Stimulated activated CD4-positive, alpha-beta T cell treated with anti-CD3 and anti-CD28 coated beads, Interleukin-15, amount 100 ng/mL, for 24 hours (primary cell): ENCODE measurements at regions not wholly inside any gene's neighbourhood (a gene's known extent, or its start where the extent isn't known, plus 50 kb on each side); places are given as distances from the start of the nearest gene placed in this dataset.

ENCODE experiments used
- DNase-seq: peaks from one replicate; pipeline ENCODE4 v3.0.0-alpha.2; 2020

- peak; percentile 38 for DNase-seq
Measured at GRCh38 chr6:14729129-14729871, 516.6 kb upstream of the JARID2 start.

DNA sequence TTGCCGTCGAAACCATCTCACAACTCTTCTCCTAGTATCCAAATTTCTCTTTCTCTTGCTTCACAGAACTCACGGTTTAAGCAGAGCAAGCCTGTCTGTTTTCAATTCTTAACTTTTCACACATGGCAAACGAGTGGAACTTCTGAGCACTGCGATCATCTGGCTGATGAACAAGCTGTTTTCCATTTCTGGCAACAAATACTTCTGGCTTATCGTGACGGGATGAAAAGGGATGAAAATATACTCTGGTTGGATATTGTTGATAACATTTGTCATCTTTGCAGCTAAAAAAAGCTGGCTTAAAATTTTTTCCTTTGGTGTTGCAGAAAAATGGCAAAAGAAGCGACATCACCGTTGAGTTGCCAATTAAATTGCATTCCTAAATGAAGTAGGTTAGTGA is 515.2 kb upstream of the JARID2 start:
- DNase-seq: no peak

DNA sequence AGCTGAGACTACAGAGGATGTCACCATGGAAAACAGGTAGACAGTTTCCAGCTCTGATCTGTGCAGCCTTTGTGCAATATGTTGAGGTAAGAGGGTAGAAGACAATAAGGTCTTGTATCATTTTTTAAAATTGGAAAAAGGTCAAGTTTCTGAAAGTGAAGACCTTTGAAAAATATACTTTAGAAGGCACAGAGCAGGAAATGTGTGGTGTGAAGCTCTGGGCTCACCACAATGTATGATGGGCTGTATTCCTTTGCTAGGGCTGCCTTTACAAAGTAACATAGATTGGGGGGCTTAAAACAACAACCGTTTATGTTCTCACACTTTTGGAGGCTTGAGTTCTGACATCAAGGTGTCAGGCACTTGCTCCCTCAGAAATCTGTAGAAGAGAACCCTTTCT is 514.3 kb upstream of the JARID2 start:
- no peak for DNase-seq

- DNase-seq: no peak
Measured at GRCh38 chr6:14732226-14732843, 513.5 kb upstream of the JARID2 start.

- DNase-seq: peak; percentile 79
Measured at GRCh38 chr6:14732844-14733757, 512.8 kb upstream of the JARID2 start.

- DNase-seq: no peak
Measured at GRCh38 chr6:14734052-14734415, 511.8 kb upstream of the JARID2 start.

DNA sequence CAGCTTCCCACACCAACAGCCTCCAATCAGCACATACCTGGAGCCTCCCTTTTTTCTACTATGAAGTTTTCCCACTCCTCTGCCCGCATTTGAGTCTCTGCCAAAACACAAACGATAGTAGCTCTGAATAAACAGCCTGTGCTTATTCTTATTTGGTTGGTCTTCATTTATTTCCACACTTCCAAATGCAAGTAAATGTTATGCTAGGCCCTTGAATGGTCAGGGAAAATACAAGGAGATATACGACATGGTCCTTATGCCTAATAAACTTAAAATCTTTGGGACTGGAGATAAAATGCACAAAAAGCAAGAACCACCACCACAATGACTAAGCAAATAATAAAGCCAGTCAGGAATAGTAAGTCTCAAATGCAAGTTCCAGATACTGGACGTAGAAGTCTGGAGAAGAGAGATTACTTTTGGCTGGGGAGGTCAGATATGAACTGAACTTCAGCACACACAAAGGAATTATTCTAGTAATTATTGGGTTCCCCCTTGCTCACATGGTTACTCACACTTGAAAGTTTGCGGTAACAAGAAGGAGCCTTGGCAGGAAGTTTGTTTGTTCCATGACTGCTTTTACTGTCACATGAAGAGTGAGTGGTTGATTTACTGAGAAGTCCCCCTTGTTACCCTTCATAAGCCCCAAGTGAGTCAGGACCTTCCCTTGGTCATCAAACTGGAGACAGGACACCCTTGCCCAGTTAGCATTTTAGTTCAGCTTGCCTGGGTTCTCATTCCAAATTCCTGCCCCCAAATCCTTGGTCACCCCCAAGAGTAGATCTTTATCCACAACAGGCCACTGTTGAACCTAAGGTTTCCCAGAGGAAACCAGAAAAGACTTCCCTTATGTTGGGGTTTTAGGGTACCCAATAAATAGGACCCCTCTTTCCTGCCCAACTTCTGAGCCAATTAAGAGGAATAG is 511.2 kb upstream of the JARID2 start:
- DNase-seq: peak; percentile 59

DNA sequence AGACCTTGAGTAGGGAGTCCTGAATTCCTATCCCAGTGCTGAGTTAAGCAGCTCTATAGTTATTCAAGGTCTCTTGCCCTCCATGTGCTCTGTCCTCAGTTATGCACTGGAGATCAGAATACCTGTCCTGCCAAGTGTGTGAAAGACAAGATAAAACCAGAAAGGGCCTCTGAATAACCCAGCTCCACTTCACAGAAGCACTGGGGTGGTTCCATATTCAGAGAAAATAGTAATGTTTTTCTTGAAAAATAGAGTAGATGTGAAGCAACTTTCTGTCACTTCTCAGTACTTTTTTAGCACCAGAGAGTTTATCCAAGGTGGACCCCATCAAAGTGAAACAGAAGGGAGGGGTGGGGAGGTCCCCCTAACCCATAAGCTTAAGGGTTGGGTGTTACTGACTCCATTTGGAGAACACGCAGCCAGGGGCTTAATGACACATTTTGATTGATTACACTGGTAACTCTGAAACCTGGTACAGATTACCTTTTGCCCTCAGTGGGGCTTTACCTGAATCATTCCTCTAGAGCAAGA is 509.8 kb upstream of the JARID2 start:
- DNase-seq: peak; percentile 60

DNA sequence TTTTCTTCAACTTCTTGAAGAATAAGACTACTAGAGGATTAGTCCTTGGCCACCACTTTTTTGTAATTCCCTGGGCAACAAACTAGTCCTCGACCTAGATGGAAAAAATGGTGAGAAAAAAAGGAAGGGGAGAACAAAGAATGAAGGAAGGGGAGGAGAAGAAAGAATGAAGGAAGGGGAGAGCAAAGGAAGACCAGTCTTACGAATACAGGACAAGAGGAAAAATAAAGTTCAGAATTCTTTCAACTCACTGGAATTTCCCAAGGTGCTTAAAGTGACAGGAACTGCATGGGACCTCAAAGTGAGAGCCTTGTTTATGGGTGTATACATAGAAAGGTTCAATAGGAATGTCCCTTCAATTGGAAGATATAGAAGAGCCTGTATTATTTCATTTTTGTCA is 509.3 kb upstream of the JARID2 start:
- no peak for DNase-seq

GRCh38 chr6:14738497-14738896 is 507.4 kb upstream of the JARID2 start:
- no peak for DNase-seq

GRCh38 chr6:14738933-14739332 is 506.9 kb upstream of the JARID2 start:
- no peak for DNase-seq

- no peak for DNase-seq
Measured at GRCh38 chr6:14739827-14740226, 506.0 kb upstream of the JARID2 start.

GRCh38 chr6:14742171-14742570 is 503.7 kb upstream of the JARID2 start:
- DNase-seq: no peak

- DNase-seq: no peak
Measured at GRCh38 chr6:14742680-14743079, 503.2 kb upstream of the JARID2 start.

DNA sequence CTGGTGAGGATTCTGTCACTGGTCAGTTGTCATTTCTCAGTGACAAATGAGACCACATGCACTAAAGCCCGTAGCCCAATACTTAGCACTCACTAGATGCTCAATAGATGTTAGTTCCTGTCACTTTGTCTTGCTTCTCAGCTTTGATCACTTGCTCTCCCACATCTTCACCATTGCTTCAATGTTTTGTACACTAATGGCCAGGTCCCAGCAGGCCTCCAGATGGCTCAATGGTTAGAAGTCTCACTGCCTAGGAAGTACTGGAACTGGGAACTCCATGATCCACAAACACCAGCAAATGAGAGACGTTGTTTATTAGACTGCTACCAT is 502.8 kb upstream of the JARID2 start:
- peak; percentile 45 for DNase-seq

DNA sequence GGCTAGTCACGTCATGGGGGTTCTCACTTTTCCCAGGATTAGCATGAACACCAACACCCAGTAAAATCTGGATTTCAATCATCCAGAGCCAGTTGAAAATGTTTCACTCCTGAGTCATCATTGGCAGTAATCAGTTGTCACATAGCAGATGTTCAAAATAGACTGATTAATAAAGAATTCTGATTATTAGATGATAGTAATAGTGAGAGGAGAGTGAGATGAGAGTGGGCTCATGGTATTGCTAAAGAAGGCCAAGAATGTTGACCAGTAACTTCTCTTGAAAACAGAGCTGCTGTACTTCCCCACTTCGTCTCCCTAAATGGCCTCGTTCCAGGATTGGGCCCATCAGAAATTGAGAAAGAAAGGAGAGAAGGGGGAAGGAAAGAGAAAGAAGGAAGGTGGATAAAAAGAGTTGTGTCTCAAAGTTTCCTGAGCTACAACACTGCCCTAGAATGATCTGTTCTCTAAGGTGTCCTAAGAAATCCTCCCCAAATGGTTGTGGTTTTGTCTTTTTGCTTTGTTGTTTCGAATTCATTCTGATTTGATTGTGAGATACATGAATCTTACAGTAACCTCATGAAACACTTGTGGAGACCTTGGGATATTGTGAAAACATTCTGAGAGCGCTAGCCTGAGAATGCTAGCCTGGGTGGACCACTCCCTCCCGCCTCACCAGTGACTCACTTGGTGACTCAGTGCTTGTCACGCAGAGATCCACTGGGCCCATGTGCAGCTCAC is 502.2 kb upstream of the JARID2 start:
- peak; percentile 91 for DNase-seq

DNA sequence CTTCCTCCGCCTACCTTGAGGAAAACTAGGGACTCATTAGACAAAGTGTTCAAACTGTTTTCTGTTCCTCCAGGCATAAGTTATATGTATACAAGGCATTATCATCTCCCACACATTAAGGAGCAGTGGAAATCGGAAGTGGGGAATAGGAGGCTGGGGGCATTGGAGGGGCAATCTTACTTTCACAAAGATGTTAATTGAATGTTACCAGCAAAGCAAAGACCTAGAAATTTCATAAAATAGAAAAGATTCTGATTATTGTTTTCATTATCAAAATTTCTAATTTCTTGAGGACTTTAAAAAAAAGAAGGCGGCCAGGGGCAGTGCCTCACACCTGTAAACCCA is 501.7 kb upstream of the JARID2 start:
- DNase-seq: no peak

DNA sequence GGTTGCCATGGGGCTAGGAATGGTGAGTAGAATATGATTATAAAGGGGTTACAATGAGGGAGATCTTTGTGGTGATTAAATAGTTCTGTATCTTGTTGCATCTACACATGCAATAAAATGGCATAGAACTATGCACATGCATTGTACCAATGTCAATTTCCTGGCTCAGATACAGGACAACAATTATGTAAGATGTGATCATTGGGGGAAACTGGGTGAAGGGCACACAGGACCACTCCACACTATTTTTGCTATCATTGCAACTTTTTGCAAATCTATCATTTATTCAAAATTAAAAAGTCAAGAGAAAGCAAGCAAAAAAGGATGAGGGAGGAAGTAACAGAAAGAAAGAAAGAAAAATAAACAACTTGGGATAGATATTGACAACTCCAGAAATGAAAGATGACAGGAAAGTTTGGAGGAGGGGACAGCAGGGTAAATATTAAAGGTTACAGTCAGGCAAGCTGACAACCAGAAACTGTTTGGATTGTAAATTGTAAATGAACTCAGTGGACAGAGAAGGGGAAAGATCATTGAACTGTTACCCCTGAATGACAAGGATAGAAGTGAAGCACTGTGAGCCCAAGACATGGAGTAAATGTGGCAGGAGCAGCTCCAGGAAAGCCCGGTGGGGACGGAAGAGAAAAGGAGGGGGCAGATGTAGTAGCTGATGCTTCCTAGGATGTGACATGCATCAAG is 499.6 kb upstream of the JARID2 start:
- no peak for DNase-seq

GRCh38 chr6:14747881-14748520 is 497.9 kb upstream of the JARID2 start:
- peak; percentile 65 for DNase-seq

GRCh38 chr6:14748679-14749078 is 497.2 kb upstream of the JARID2 start:
- DNase-seq: peak; percentile 57
